NCI-H226 (cell line): ENCODE measurements at regions not wholly inside any gene's neighbourhood (a gene's known extent, or its start where the extent isn't known, plus 50 kb on each side); places are given as distances from the start of the nearest gene placed in this dataset.
A peak's percentile ranks its signal among the peaks of the same experiment; 100 is the strongest.
"Not testable (repeated sequence)": the region's sequence is repeated elsewhere in the genome, so short reads cannot be mapped to it uniquely, and the experiment has no call there.

Experiments used
- DNase-seq: peaks from one replicate; pipeline ENCODE4 v3.0.0-alpha.2; 2015

GRCh38 chr15:44849701-44850403, 106.6 kb upstream of the TERB2 start:
- DNase-seq, result not testable (repeated sequence)

GRCh38 chr15:44853304-44853950, 103.1 kb upstream of the TERB2 start:
- DNase-seq, result peak; percentile 32

- DNase-seq, result not testable (repeated sequence)
Measured at GRCh38 chr15:44854696-44855095, 101.8 kb upstream of the TERB2 start.

GRCh38 chr15:44856284-44856683, 100.2 kb upstream of the TERB2 start:
- not testable (repeated sequence) for DNase-seq

GRCh38 chr15:44857164-44857710, 99.2 kb upstream of the TERB2 start:
- not testable (repeated sequence) for DNase-seq

GRCh38 chr15:44859088-44859487, 97.4 kb upstream of the TERB2 start:
- DNase-seq, result not testable (repeated sequence)

GRCh38 chr15:44860168-44860567, 96.3 kb upstream of the TERB2 start:
- DNase-seq, result not testable (repeated sequence)

GRCh38 chr15:44861439-44861910, 95.0 kb upstream of the TERB2 start:
- DNase-seq, result no peak

GRCh38 chr15:44861917-44862316, 94.6 kb upstream of the TERB2 start:
- no peak for DNase-seq

- not testable (repeated sequence) for DNase-seq
Measured at GRCh38 chr15:44862866-44863265, 93.6 kb upstream of the TERB2 start.

- DNase-seq, result not testable (repeated sequence)
Measured at GRCh38 chr15:44868100-44868499, 88.4 kb upstream of the TERB2 start.

GRCh38 chr15:44870125-44870524, 86.4 kb upstream of the TERB2 start:
- DNase-seq, result not testable (repeated sequence)

GRCh38 chr15:44873103-44873502, 83.4 kb upstream of the TERB2 start:
- no peak for DNase-seq

GRCh38 chr15:44879066-44879465, 77.4 kb upstream of the TERB2 start:
- DNase-seq, result no peak

GRCh38 chr15:44882499-44882968, 74.0 kb upstream of the TERB2 start:
- DNase-seq, result no peak

GRCh38 chr15:44883199-44883877, 73.1 kb upstream of the TERB2 start:
- no peak for DNase-seq

GRCh38 chr15:44898890-44899651, 57.4 kb upstream of the TERB2 start:
- not testable (repeated sequence) for DNase-seq

GRCh38 chr15:44899775-44900174, 56.7 kb upstream of the TERB2 start:
- not testable (repeated sequence) for DNase-seq

- DNase-seq, result not testable (repeated sequence)
Measured at GRCh38 chr15:44900796-44901195, 55.7 kb upstream of the TERB2 start.

- not testable (repeated sequence) for DNase-seq
Measured at GRCh38 chr15:44903281-44903680, 53.2 kb upstream of the TERB2 start.

GRCh38 chr15:44904651-44905340, 51.7 kb upstream of the TERB2 start:
- not testable (repeated sequence) for DNase-seq
